IMR-90 (cell line): ENCODE measurements at regions not wholly inside any gene's neighbourhood (a gene's known extent, or its start where the extent isn't known, plus 50 kb on each side); places are given as distances from the start of the nearest gene placed in this dataset.

Experiments used
- ATAC-seq: fragments of 200-7000 bp; cut with Tn5 transposase; 2 replicates; pipeline ENCODE4 v1.9.1; 2020; ENCODE audit warnings: low read depth, mild to moderate bottlenecking, moderate library complexity
- BruUV-seq: library from RNA; stranded (reverse); fragments of 400-500 nt; replicated peaks from 2 replicates; lab custom pipeline; 2021; lab: Mats Ljungman, UMichigan
- CTCF ChIA-PET: fragments of 300-600 bp; formaldehyde crosslinking; extraction: SDS; loops from one replicate; lab custom pipeline; 2021; ENCODE audit warnings: antibody characterized with exemption; lab: Yijun Ruan, JAX
- POLR2A ChIA-PET: fragments of 300-600 bp; sonication (Branson Sonifier 250); formaldehyde crosslinking; loops from one replicate; lab custom pipeline; 2022; ENCODE audit warnings: antibody characterized with exemption; ENCODE audit not compliant: unreplicated experiment; lab: Charles Lee
- DNase-seq: peaks from one replicate; pipeline ENCODE4 v3.0.0; 2013
- H2AFZ ChIP-seq: replicated peaks from 2 replicates; pipeline ENCODE3; 2013; ENCODE audit warnings: low read length, mild to moderate bottlenecking; ENCODE audit not compliant: poor library complexity
- H2AK5ac ChIP-seq: 2 replicates; pipeline ENCODE4 v1.6.1; 2013; ENCODE audit warnings: low read depth, low read length, inconsistent platforms
- H2AK9ac ChIP-seq: replicated peaks from 2 replicates; pipeline ENCODE3; 2013; ENCODE audit warnings: mild to moderate bottlenecking, low read depth, low read length, moderate library complexity; ENCODE audit not compliant: poor library complexity
- H2BK120ac ChIP-seq: 2 replicates; pipeline ENCODE4 v1.6.1; 2013; ENCODE audit warnings: low read depth, low read length, inconsistent platforms
- H2BK15ac ChIP-seq: 3 replicates; pipeline ENCODE4 v1.6.1; 2013; ENCODE audit warnings: low read depth, low read length, inconsistent platforms
- H2BK20ac ChIP-seq: 2 replicates; pipeline ENCODE4 v1.6.1; 2013; ENCODE audit warnings: low read depth, mild to moderate bottlenecking, inconsistent platforms, low read length, moderate library complexity
- H2BK5ac ChIP-seq: 2 replicates; pipeline ENCODE4 v1.6.1; 2013; ENCODE audit warnings: mild to moderate bottlenecking, low read depth, low read length, inconsistent platforms; ENCODE audit not compliant: poor library complexity, severe bottlenecking
- H3K14ac ChIP-seq: replicated peaks from 2 replicates; pipeline ENCODE4 v1.6.1; 2013; ENCODE audit warnings: low read depth, low read length, inconsistent platforms
- H3K18ac ChIP-seq: 2 replicates; pipeline ENCODE4 v1.6.1; 2013; ENCODE audit warnings: low read depth, low read length, control low read depth
- H3K23ac ChIP-seq: 2 replicates; pipeline ENCODE4 v1.6.1; 2013; ENCODE audit warnings: low read depth, low read length, inconsistent platforms
- H3K27ac ChIP-seq: 2 replicates; pipeline ENCODE4 v1.5.1; 2013; ENCODE audit warnings: mild to moderate bottlenecking, control low read depth, low read length; ENCODE audit not compliant: insufficient read depth
- H3K27me3 ChIP-seq: 2 replicates; pipeline ENCODE4 v1.6.1; 2013; ENCODE audit warnings: low read length; ENCODE audit not compliant: control insufficient read depth, insufficient read depth
- H3K36me3 ChIP-seq: 2 replicates; pipeline ENCODE4 v1.6.1; 2013; ENCODE audit warnings: low read length, mixed read lengths; ENCODE audit not compliant: control insufficient read depth, insufficient read depth
- H3K4ac ChIP-seq: 2 replicates; pipeline ENCODE4 v1.6.1; 2013; ENCODE audit warnings: low read depth, low read length, inconsistent platforms
- H3K4me1 ChIP-seq: 2 replicates; pipeline ENCODE4 v1.6.1; 2013; ENCODE audit warnings: low read length, mixed read lengths; ENCODE audit not compliant: control insufficient read depth, insufficient read depth
- H3K4me2 ChIP-seq: 2 replicates; pipeline ENCODE4 v1.6.1; 2013; ENCODE audit warnings: low read depth, mild to moderate bottlenecking, control low read depth, low read length, moderate library complexity
- H3K4me3 ChIP-seq: 2 replicates; pipeline ENCODE4 v1.5.1; 2013; ENCODE audit warnings: low read depth, mild to moderate bottlenecking, control low read depth, low read length, moderate library complexity; ENCODE audit not compliant: insufficient read depth
- H3K56ac ChIP-seq: 2 replicates; pipeline ENCODE4 v1.6.1; 2013; ENCODE audit warnings: low read length, inconsistent platforms; ENCODE audit not compliant: insufficient read depth; ENCODE audit errors: extremely low read depth
- H3K79me1 ChIP-seq, 2 experiments: 2 replicates each; pipeline ENCODE4 v1.6.1; 2013; ENCODE audit warnings: low read length in 2 of 2, inconsistent platforms in 1 of 2, low read depth in 1 of 2
- H3K9ac ChIP-seq: 2 replicates; pipeline ENCODE4 v1.6.1; 2013; ENCODE audit warnings: low read depth, low read length, control low read depth
- H3K9me1 ChIP-seq: 2 replicates; pipeline ENCODE4 v1.6.1; 2013; ENCODE audit warnings: low read length, inconsistent platforms; ENCODE audit not compliant: insufficient read depth
- H3K9me3 ChIP-seq: 2 replicates; pipeline ENCODE4 v1.6.1; 2013; ENCODE audit warnings: low read length; ENCODE audit not compliant: control insufficient read depth, insufficient read depth
- H4K20me1 ChIP-seq: 2 replicates; pipeline ENCODE4 v1.6.1; 2013; ENCODE audit warnings: low read length, inconsistent platforms; ENCODE audit not compliant: insufficient read depth
- H4K5ac ChIP-seq: 2 replicates; pipeline ENCODE4 v1.6.1; 2013; ENCODE audit warnings: mild to moderate bottlenecking, low read depth, low read length, control low read depth
- H4K8ac ChIP-seq, 2 experiments: 2 replicates each; pipeline ENCODE4 v1.6.1; 2013; ENCODE audit warnings: low read depth in 2 of 2, low read length in 2 of 2, control low read depth in 1 of 2, inconsistent platforms in 1 of 2
- H4K91ac ChIP-seq: 2 replicates; pipeline ENCODE4 v1.6.1; 2013; ENCODE audit warnings: low read depth, low read length, inconsistent platforms; ENCODE audit not compliant: insufficient read depth
- BHLHE40 ChIP-seq: fragments of 150-350 bp; IDR thresholded peaks from 2 replicates; pipeline ENCODE4 v1.6.1; 2016; ENCODE audit warnings: mild to moderate bottlenecking, low read depth, low read length
- NFE2L2 ChIP-seq: fragments of 150-350 bp; IDR thresholded peaks from 2 replicates; pipeline ENCODE4 v1.6.1; 2016; ENCODE audit warnings: low read depth, mild to moderate bottlenecking, low read length
- USF2 ChIP-seq: fragments of 150-350 bp; IDR thresholded peaks from 2 replicates; pipeline ENCODE4 v1.6.1; 2017; ENCODE audit warnings: mild to moderate bottlenecking, antibody characterized with exemption, low read length, low read depth
- WGBS, 2 experiments: methylation state at CpG; one replicate each; pipeline versions ENCODE4 v1.1.5 to v1.1.7; 2013; ENCODE audit warnings: missing lambda C conversion rate in 2 of 2; ENCODE audit not compliant: insufficient read length in 1 of 2; ENCODE audit errors: extremely low coverage in 2 of 2; 5-methylcytosine and 5-hydroxymethylcytosine counted together
- dilution Hi-C: fragments of 300-500 bp; cut with HindIII; formaldehyde crosslinking; loops from one replicate; pipeline ENCODE4 v1.14.3; 2018; ENCODE audit warnings: low sequenced_read_pairs; ENCODE audit not compliant: unreplicated experiment
- in situ Hi-C: fragments of 300-500 bp; cut with MboI; formaldehyde crosslinking; loops from 3 replicates; pipeline ENCODE4 v1.14.3; 2019; ENCODE audit warnings: low sequenced_read_pairs, inconsistent platforms, mixed read lengths
- intact Hi-C: fragments of 100-400 bp; cut with micrococcal nuclease; formaldehyde crosslinking; loops from 2 replicates; pipeline ENCODE4 v1.10.0; 2022
- TF ChIP-seq, protein P1 (sequence below): conservative IDR thresholded peaks from 2 replicates; pipeline ENCODE4 v1.5.1; 2012; ENCODE audit warnings: mild to moderate bottlenecking, low read depth, low read length, improper control_type of control experiment

- no peak overlapping the region for H3K18ac ChIP-seq
- in situ Hi-C loops (no loop called here), dilution Hi-C loops (no loop called here), intact Hi-C loops (no loop called here)
- no peak overlapping the region for H4K91ac ChIP-seq
- H2AFZ ChIP-seq: no peak overlapping the region
- ChIA-PET CTCF (interaction anchor here (1.2 kb wide), 1 partner anchor 9 kb away, joined by 3 read pairs; no protein-coding TSS in a partner anchor), POLR2A (no interaction called here)
- no peak overlapping the region for H2BK20ac ChIP-seq
- H3K4me1 ChIP-seq: no peaks in the 10 kb centered on the region
- ATAC-seq (no peak), DNase-seq (no peak)
- no peaks in the 10 kb centered on the region for H3K36me3 ChIP-seq
- no peak overlapping the region for H2AK9ac ChIP-seq
- no TSS peak for BruUV-seq
- H2AK5ac ChIP-seq: no peak overlapping the region
- no peak overlapping the region for H3K14ac ChIP-seq
- H3K9me1 ChIP-seq: no peaks in the 10 kb centered on the region
- no peaks in the 10 kb centered on the region for H4K20me1 ChIP-seq
- H2BK15ac ChIP-seq: no peak overlapping the region
- H2BK5ac ChIP-seq: no peak overlapping the region
- no peak overlapping the region for H3K56ac ChIP-seq
- no peak overlapping the region for H3K9ac ChIP-seq
- 48% methylated on average over 2 of the region's 6 CpGs; no CpG with 5 or more reads in 1 of the 2 experiments for WGBS, 2 experiments
- no peak overlapping the region for H3K4ac ChIP-seq
- no peak overlapping the region for H4K5ac ChIP-seq
- H3K4me2 ChIP-seq: no peak overlapping the region
- no peak overlapping the region for H3K4me3 ChIP-seq
- no peak overlapping the region for H3K27ac ChIP-seq
- no peaks in the 10 kb centered on the region for H3K79me1 ChIP-seq
- H3K27me3 ChIP-seq: no peaks in the 10 kb centered on the region; the same call in 1 of the 2 replicates
- no peak overlapping the region for H4K8ac ChIP-seq
- TF ChIP-seq, protein P1, sequence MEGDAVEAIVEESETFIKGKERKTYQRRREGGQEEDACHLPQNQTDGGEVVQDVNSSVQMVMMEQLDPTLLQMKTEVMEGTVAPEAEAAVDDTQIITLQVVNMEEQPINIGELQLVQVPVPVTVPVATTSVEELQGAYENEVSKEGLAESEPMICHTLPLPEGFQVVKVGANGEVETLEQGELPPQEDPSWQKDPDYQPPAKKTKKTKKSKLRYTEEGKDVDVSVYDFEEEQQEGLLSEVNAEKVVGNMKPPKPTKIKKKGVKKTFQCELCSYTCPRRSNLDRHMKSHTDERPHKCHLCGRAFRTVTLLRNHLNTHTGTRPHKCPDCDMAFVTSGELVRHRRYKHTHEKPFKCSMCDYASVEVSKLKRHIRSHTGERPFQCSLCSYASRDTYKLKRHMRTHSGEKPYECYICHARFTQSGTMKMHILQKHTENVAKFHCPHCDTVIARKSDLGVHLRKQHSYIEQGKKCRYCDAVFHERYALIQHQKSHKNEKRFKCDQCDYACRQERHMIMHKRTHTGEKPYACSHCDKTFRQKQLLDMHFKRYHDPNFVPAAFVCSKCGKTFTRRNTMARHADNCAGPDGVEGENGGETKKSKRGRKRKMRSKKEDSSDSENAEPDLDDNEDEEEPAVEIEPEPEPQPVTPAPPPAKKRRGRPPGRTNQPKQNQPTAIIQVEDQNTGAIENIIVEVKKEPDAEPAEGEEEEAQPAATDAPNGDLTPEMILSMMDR: no peak
- TF ChIP-seq NFE2L2 (no peak), BHLHE40 (no peak), USF2 (no peak)
- no peaks in the 10 kb centered on the region for H3K9me3 ChIP-seq
- no peak overlapping the region for H2BK120ac ChIP-seq
- H3K23ac ChIP-seq: no peak overlapping the region
Measured at GRCh38 chr2:84293791-84294380, 165.2 kb downstream of the SUCLG1 start.
